ENCODE measurements at regions not wholly inside any gene's neighbourhood (a gene's known extent, or its start where the extent isn't known, plus 50 kb on each side); places are given as distances from the start of the nearest gene placed in this dataset.

DNA sequence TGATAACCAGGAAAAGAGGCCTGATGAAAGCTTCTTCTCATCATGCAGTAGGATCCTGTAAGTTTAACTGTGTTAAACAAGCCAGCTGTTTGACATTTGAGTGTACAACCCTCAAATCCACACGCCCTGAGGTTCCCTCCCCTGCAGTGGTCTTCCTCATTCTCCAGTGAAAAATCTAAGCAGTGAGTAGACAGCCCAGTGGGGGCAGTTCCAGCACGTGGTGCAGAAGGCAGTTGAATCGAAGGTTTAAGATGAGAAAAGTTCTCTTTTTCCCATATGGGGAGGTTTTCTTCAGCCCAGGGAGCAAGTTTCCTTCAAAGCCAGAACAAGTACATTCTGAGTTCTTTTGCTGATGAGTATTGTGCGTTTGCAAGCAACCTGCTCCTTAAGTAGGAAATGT is 174.5 kb downstream of the NR2F2 start:
- TF ChIP-seq CTCF (conservative IDR thresholded peaks at IDR 0.05; ENCODE audit: low read length), result no peak
- TF ChIP-seq EZH2phosphoT487 (IDR thresholded peaks at IDR 0.05; ENCODE audit: borderline replicate concordance, low read depth, low read length), result no peak
